C4-2B (cell line): ENCODE measurements at regions not wholly inside any gene's neighbourhood (a gene's known extent, or its start where the extent isn't known, plus 50 kb on each side); places are given as distances from the start of the nearest gene placed in this dataset.

ENCODE experiments used
- CTCF ChIP-seq: fragments of 450-650 bp; conservative IDR thresholded peaks from 2 replicates; pipeline ENCODE4 v1.5.1; 2017; ENCODE audit warnings: mild to moderate bottlenecking
- ZFX ChIP-seq: fragments of 450-650 bp; IDR thresholded peaks from 2 replicates; pipeline ENCODE4 v1.6.1; 2017

- TF ChIP-seq CTCF, result no peak
- TF ChIP-seq ZFX, result no peak
These were observed 544.5 kb upstream of the SORCS1 start for GRCh38 chr10:107708981-107709380.
